ENCODE measurements at regions not wholly inside any gene's neighbourhood (a gene's known extent, or its start where the extent isn't known, plus 50 kb on each side); places are given as distances from the start of the nearest gene placed in this dataset.
A peak's percentile ranks its signal among the peaks of the same experiment; 100 is the strongest.

DNA sequence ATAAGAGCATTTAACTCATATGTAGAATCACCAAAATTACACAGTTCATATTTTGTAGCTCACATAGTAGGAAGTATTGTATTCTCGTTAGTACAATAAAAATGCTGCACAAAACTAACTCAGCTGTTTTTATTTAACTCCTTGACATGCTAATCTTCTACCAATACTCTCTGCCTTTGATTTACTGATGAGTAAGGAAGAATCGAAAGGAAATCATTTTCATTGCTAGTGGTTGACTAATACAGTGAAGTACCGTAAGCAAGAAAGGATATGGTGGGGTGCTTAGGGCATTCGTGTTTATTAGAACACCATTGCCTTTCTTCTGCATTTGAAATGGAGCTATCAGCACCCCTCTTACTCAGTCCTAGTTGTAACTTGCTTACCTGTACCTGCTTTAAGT is 1239.1 kb upstream of the TENM3 start:
- no peaks in the 10 kb centered on the region for H3K9me3 ChIP-seq
- no peaks in the 10 kb centered on the region for H3K36me3 ChIP-seq
- no peaks in the 10 kb centered on the region for H3K27me3 ChIP-seq
- TF ChIP-seq EP300 (IDR thresholded peaks at IDR 0.05) = no peak
- TF ChIP-seq POLR2A (IDR thresholded peaks at IDR 0.05) = no peak
- TF ChIP-seq POLR2AphosphoS5 (IDR thresholded peaks at IDR 0.05) = no peak
- TF ChIP-seq, protein P1, sequence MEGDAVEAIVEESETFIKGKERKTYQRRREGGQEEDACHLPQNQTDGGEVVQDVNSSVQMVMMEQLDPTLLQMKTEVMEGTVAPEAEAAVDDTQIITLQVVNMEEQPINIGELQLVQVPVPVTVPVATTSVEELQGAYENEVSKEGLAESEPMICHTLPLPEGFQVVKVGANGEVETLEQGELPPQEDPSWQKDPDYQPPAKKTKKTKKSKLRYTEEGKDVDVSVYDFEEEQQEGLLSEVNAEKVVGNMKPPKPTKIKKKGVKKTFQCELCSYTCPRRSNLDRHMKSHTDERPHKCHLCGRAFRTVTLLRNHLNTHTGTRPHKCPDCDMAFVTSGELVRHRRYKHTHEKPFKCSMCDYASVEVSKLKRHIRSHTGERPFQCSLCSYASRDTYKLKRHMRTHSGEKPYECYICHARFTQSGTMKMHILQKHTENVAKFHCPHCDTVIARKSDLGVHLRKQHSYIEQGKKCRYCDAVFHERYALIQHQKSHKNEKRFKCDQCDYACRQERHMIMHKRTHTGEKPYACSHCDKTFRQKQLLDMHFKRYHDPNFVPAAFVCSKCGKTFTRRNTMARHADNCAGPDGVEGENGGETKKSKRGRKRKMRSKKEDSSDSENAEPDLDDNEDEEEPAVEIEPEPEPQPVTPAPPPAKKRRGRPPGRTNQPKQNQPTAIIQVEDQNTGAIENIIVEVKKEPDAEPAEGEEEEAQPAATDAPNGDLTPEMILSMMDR (IDR thresholded peaks at IDR 0.05) = no peak
- no peak overlapping the region for H3K27ac ChIP-seq
- no peaks in the 10 kb centered on the region for H3K4me1 ChIP-seq
- no peak overlapping the region for H3K4me3 ChIP-seq
- no peak for DNase-seq (ENCODE audit: low spot score in 2 of 2)
- 59% methylated on average over 4 of the region's 4 CpGs for WGBS

- 23% methylated on average over 11 of the region's 11 CpGs for WGBS
- TF ChIP-seq EP300 (IDR thresholded peaks at IDR 0.05) (no peak), POLR2AphosphoS5 (IDR thresholded peaks at IDR 0.05) (no peak)
- TF ChIP-seq, protein P1 (IDR thresholded peaks at IDR 0.05) = no peak
- no peaks in the 10 kb centered on the region for H3K27me3 ChIP-seq
- peak overlapping the region; percentile 36 for H3K4me3 ChIP-seq
- no peak for DNase-seq (ENCODE audit: low spot score in 2 of 2)
- H3K36me3 ChIP-seq = no peaks in the 10 kb centered on the region
- no peaks in the 10 kb centered on the region for H3K4me1 ChIP-seq
- H3K9me3 ChIP-seq = no peaks in the 10 kb centered on the region
- H3K27ac ChIP-seq = no peak overlapping the region
Observed at GRCh38 chr4:181006499-181007260, 1236.5 kb upstream of the TENM3 start.

DNA sequence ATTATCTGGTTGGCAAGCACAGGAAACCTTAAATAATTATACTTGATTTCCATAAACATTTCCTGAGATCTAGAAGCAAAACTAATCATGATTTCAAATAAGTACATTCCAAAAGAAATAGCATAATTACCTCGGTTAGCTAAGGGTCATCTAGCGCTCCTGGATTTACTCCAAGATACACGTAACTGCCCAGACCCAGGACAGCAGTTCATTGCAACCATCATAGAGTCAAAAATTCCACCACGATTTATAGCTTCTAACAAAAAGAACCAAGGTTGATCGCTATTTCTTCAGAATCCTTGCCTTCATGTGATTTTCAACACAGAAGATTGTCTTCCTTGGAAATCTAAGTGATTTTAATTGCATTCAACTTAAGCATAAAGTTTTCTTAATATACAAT is 1235.5 kb upstream of the TENM3 start:
- 76% methylated on average over 5 of the region's 5 CpGs for WGBS
- DNase-seq (ENCODE audit: low spot score in 2 of 2) = no peak
- no peaks in the 10 kb centered on the region for H3K36me3 ChIP-seq
- H3K27me3 ChIP-seq = no peaks in the 10 kb centered on the region
- no peaks in the 10 kb centered on the region for H3K4me1 ChIP-seq
- no peak for TF ChIP-seq POLR2A (IDR thresholded peaks at IDR 0.05)
- no peak for TF ChIP-seq POLR2AphosphoS5 (IDR thresholded peaks at IDR 0.05)
- TF ChIP-seq EP300 (IDR thresholded peaks at IDR 0.05) = no peak
- TF ChIP-seq, protein P1 (IDR thresholded peaks at IDR 0.05) = no peak
- H3K4me3 ChIP-seq = no peak overlapping the region
- H3K9me3 ChIP-seq = no peaks in the 10 kb centered on the region
- no peak overlapping the region for H3K27ac ChIP-seq

DNA sequence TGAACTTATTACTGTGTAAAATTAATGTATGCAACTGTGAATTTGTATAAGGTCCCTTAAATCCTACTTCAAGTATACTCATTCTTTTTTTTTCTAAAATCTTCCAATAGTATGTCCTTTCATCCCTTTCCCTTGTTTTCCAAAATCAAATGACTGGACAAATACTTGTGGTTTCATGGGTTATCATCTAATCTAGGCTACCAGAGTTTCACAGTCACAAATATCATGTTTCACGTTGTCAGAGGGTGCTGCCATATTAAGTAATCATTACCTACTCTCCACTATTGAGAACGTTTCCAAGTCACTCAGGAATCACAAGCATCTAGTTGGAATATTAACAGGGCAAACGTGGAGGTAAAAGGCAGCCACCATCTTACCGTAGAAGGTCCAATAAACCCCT is 1235.0 kb upstream of the TENM3 start:
- TF ChIP-seq EP300 (IDR thresholded peaks at IDR 0.05) = no peak
- TF ChIP-seq POLR2AphosphoS5 (IDR thresholded peaks at IDR 0.05) = no peak
- no peak for TF ChIP-seq POLR2A (IDR thresholded peaks at IDR 0.05)
- TF ChIP-seq, protein P1 (IDR thresholded peaks at IDR 0.05) = no peak
- H3K4me1 ChIP-seq = no peaks in the 10 kb centered on the region
- H3K27ac ChIP-seq = no peak overlapping the region
- H3K36me3 ChIP-seq = no peaks in the 10 kb centered on the region
- no peak for DNase-seq (ENCODE audit: low spot score in 2 of 2)
- 65% methylated on average over 4 of the region's 4 CpGs for WGBS
- H3K27me3 ChIP-seq = no peaks in the 10 kb centered on the region
- H3K4me3 ChIP-seq = no peak overlapping the region
- H3K9me3 ChIP-seq = no peaks in the 10 kb centered on the region

DNA sequence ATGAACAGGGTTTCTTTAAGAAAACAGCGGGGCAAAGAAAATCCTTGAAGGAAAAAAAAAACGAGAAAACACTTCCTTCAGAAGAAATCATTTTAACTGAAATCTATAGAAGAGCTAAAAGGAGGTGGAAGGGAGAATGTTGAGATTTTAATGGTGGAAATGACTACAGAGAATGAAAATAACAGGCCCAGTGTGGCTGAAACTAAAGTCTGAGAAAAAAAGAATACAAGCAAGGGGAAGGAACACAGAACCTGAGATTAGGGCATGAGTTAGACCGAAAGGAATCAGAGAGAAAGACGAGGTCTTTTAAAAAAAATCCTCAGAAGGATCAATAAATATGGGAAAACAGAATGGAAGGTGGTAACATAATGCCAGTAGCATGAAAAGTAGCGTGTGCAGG is 1230.0 kb upstream of the TENM3 start:
- WGBS = 83% methylated on average over 5 of the region's 5 CpGs
- Histone ChIP-seq H3K36me3 (no peaks in the 10 kb centered on the region), H3K4me1 (no peaks in the 10 kb centered on the region)

More for the DNA sequence above, 1230.0 kb upstream of the TENM3 start:
- H3K4me3 ChIP-seq = no peak overlapping the region
- H3K27me3 ChIP-seq = no peaks in the 10 kb centered on the region
- TF ChIP-seq, protein P1 (IDR thresholded peaks at IDR 0.05) = no peak
- TF ChIP-seq POLR2AphosphoS5 (IDR thresholded peaks at IDR 0.05) = no peak
- no peak for TF ChIP-seq POLR2A (IDR thresholded peaks at IDR 0.05)
- no peak for TF ChIP-seq EP300 (IDR thresholded peaks at IDR 0.05)
- H3K27ac ChIP-seq = no peak overlapping the region
- no peak for DNase-seq (ENCODE audit: low spot score in 2 of 2)
- H3K9me3 ChIP-seq = peaks cover 5% of the 10 kb centered on the region
